Gastrocnemius medialis (tissue), 4 donors: ENCODE measurements at regions not wholly inside any gene's neighbourhood (a gene's known extent, or its start where the extent isn't known, plus 50 kb on each side); places are given as distances from the start of the nearest gene placed in this dataset.

Experiments used
- ATAC-seq, 2 donors: fragments of 150-250 bp; one replicate each; pipeline ENCODE4 v1.9.1; 2016
- DNase-seq, 2 donors: peaks; one replicate each; pipeline ENCODE4 v3.0.0-alpha.2; 2019
- H3K27ac ChIP-seq, 4 donors: fragments of 200-600 bp; sonication (generic); 1 replicate in 1 of 4; 2 replicates in 3 of 4; pipeline ENCODE4 v1.5.1; 2016 to 2018; ENCODE audit warnings: mild to moderate bottlenecking in 2 of 4, moderate library complexity in 1 of 4
- H3K27me3 ChIP-seq, 3 donors: fragments of 200-600 bp; sonication (generic) in 2 of 3; 1 replicate in 1 of 3; 2 replicates in 2 of 3; pipeline versions ENCODE4 v1.5.1 to v1.6.0; 2016 to 2019; ENCODE audit warnings: mild to moderate bottlenecking in 1 of 3, moderate library complexity in 1 of 3
- H3K36me3 ChIP-seq, 2 donors: fragments of 200-600 bp; sonication (generic) in 1 of 2; one replicate each; pipeline ENCODE4 v1.5.1; 2017 to 2018
- H3K4me1 ChIP-seq, 2 donors: fragments of 200-600 bp; sonication (generic) in 1 of 2; one replicate each; pipeline ENCODE4 v1.5.1; 2016 to 2017; ENCODE audit warnings: mild to moderate bottlenecking in 2 of 2
- H3K4me3 ChIP-seq, 4 donors: fragments of 200-600 bp; sonication (generic) in 3 of 4; 1 replicate in 1 of 4; 2 replicates in 3 of 4; pipeline ENCODE4 v1.5.1; 2016 to 2019; ENCODE audit warnings: mild to moderate bottlenecking in 2 of 4
- H3K9me3 ChIP-seq, 3 donors: fragments of 200-600 bp; sonication (generic) in 2 of 3; 1 replicate in 1 of 3; 2 replicates in 2 of 3; pipeline ENCODE4 v1.5.1; 2016 to 2019
- CTCF ChIP-seq, 5 experiments: fragments of 450-650 bp in 3 of 5; fragments of 200-600 bp in 2 of 5; sonication (generic) in 2 of 5; IDR thresholded peaks in 4 of 5; conservative IDR thresholded peaks in 1 of 5; 1 replicate in 4 of 5; 2 replicates in 1 of 5; pipeline ENCODE4 v1.5.1; 2016 to 2019; ENCODE audit warnings: antibody characterized with exemption in 5 of 5, mild to moderate bottlenecking in 3 of 5, moderate library complexity in 3 of 5
- POLR2A ChIP-seq, 2 donors: fragments of 450-650 bp; IDR thresholded peaks; one replicate each; pipeline ENCODE4 v1.6.1; 2017; ENCODE audit warnings: antibody characterized with exemption in 2 of 2, mild to moderate bottlenecking in 2 of 2, moderate library complexity in 2 of 2
- in situ Hi-C, 4 donors: fragments of 200-750 bp; cut with MboI; loops; one replicate each; pipeline versions ENCODE4 v1.15.0 to v1.8.0; 2017; ENCODE audit warnings: low sequenced_read_pairs in 4 of 4
- intact Hi-C: fragments of 100-400 bp; cut with DNase I; formaldehyde crosslinking; loops from one replicate; pipeline ENCODE4 v1.15.1; 2023; ENCODE audit warnings: low total_unique reads

- Histone ChIP-seq H3K9me3 (no peaks in the 10 kb centered on the region), H3K36me3 (no peaks in the 10 kb centered on the region), H3K4me1 (no peaks in the 10 kb centered on the region), H3K4me3 (no peak overlapping the region), H3K27me3 (peaks cover 0 to 12% (median 9%) of the 10 kb centered on the region in 3 donors), H3K27ac (no peak overlapping the region)
- DNase-seq: no peak
- TF ChIP-seq POLR2A (IDR thresholded peaks at IDR 0.05): no peak
- no peak for TF ChIP-seq CTCF (IDR thresholded peaks at IDR 0.05 in 4 of 5, conservative IDR thresholded peaks at IDR 0.05 in 1 of 5)
- no peak for ATAC-seq
- in situ Hi-C loops (no loop called here), intact Hi-C loops (no loop called here)
These were observed 151.0 kb downstream of the RBFOX3 start for GRCh38 chr17:79459846-79460245.

- in situ Hi-C loops: no loop called here
- Histone ChIP-seq H3K4me1 (no peaks in the 10 kb centered on the region), H3K27ac (no peak overlapping the region), H3K27me3 (peaks cover 0 to 9% (median 4%) of the 10 kb centered on the region in 3 donors), H3K9me3 (no peaks in the 10 kb centered on the region), H3K36me3 (no peaks in the 10 kb centered on the region), H3K4me3 (no peak overlapping the region)
- ATAC-seq (no peak), DNase-seq (no peak)
- intact Hi-C loops: no loop called here
- TF ChIP-seq POLR2A (IDR thresholded peaks at IDR 0.05): no peak
- no peak for TF ChIP-seq CTCF (IDR thresholded peaks at IDR 0.05 in 4 of 5, conservative IDR thresholded peaks at IDR 0.05 in 1 of 5)
These were observed 151.7 kb downstream of the RBFOX3 start for GRCh38 chr17:79459003-79459655.

- in situ Hi-C loops: no loop called here
- intact Hi-C loops: no loop called here
- Histone ChIP-seq H3K36me3 (no peaks in the 10 kb centered on the region), H3K4me3 (no peak overlapping the region), H3K4me1 (no peaks in the 10 kb centered on the region), H3K27ac (no peak overlapping the region), H3K27me3 (peaks cover 0 to 9% (median 4%) of the 10 kb centered on the region in 3 donors), H3K9me3 (no peaks in the 10 kb centered on the region)
- TF ChIP-seq POLR2A (IDR thresholded peaks at IDR 0.05): no peak
- TF ChIP-seq CTCF (IDR thresholded peaks at IDR 0.05 in 4 of 5, conservative IDR thresholded peaks at IDR 0.05 in 1 of 5): no peak
- ATAC-seq (no peak), DNase-seq (no peak)
These were observed 152.5 kb downstream of the RBFOX3 start for GRCh38 chr17:79458356-79458755.

- no peaks in the 10 kb centered on the region for H3K4me1 ChIP-seq
- peaks cover 0 to 9% (median 4%) of the 10 kb centered on the region in 3 donors for H3K27me3 ChIP-seq
- TF ChIP-seq POLR2A (IDR thresholded peaks at IDR 0.05) (no peak), CTCF (IDR thresholded peaks at IDR 0.05 in 4 of 5, conservative IDR thresholded peaks at IDR 0.05 in 1 of 5) (no peak)
- DNase-seq: no peak
- in situ Hi-C loops (no loop called here), intact Hi-C loops (no loop called here)
- no peaks in the 10 kb centered on the region for H3K9me3 ChIP-seq
- H3K36me3 ChIP-seq: no peaks in the 10 kb centered on the region
- H3K4me3 ChIP-seq: no peak overlapping the region
- no peak for ATAC-seq
- no peak overlapping the region for H3K27ac ChIP-seq
These were observed 153.0 kb downstream of the RBFOX3 start for GRCh38 chr17:79457889-79458288.

- intact Hi-C loops (no loop called here), in situ Hi-C loops (no loop called here)
- no peak for TF ChIP-seq CTCF (IDR thresholded peaks at IDR 0.05 in 4 of 5, conservative IDR thresholded peaks at IDR 0.05 in 1 of 5)
- TF ChIP-seq POLR2A (IDR thresholded peaks at IDR 0.05): no peak
- DNase-seq: no peak
- no peaks in the 10 kb centered on the region for H3K4me1 ChIP-seq
- H3K27me3 ChIP-seq: peaks cover 0 to 9% (median 4%) of the 10 kb centered on the region in 3 donors
- ATAC-seq: no peak
- no peak overlapping the region for H3K27ac ChIP-seq
- H3K9me3 ChIP-seq: no peaks in the 10 kb centered on the region
- no peak overlapping the region for H3K4me3 ChIP-seq
- no peaks in the 10 kb centered on the region for H3K36me3 ChIP-seq
These were observed 153.5 kb downstream of the RBFOX3 start for GRCh38 chr17:79457376-79457775.
